HCT116 (cell line): ENCODE measurements at regions not wholly inside any gene's neighbourhood (a gene's known extent, or its start where the extent isn't known, plus 50 kb on each side); places are given as distances from the start of the nearest gene placed in this dataset.

Experiments used
- ATAC-seq: fragments of 200-7000 bp; cut with Tn5 transposase; 2 replicates; pipeline ENCODE4 v1.9.1; 2020; ENCODE audit warnings: mild to moderate bottlenecking, moderate library complexity
- BruUV-seq: library from RNA; stranded (reverse); fragments of 400-500 nt; replicated peaks from 2 replicates; lab custom pipeline; 2021; lab: Mats Ljungman, UMichigan
- CTCF ChIA-PET: fragments of 300-600 bp; sonication (Branson Sonifier 250); formaldehyde crosslinking; loops from one replicate; lab custom pipeline; 2021; ENCODE audit warnings: antibody characterized with exemption; lab: Charles Lee
- POLR2A ChIA-PET: fragments of 300-600, 350-600 bp; sonication (Branson Sonifier 250); formaldehyde crosslinking; loops from one replicate; lab custom pipeline; 2021; ENCODE audit warnings: antibody characterized with exemption; lab: Charles Lee
- RAD21 ChIA-PET, 2 experiments: fragments of 300-600 bp; sonication (Branson Sonifier 250); formaldehyde crosslinking; loops; one replicate each; lab custom pipeline; 2023; ENCODE audit warnings: low total read pairs in 2 of 2; ENCODE audit not compliant: uncharacterized antibody in 2 of 2, unreplicated experiment in 2 of 2, low non-redundant PET in 1 of 2; lab: Charles Lee
- DNase-seq: peaks from one replicate; pipeline ENCODE4 v3.0.0-alpha.2; 2010; ENCODE audit warnings: low read depth, low spot score
- H2AFZ ChIP-seq: fragments of 200-600 bp; shearing (Covaris generic), sonication (generic); 2 replicates; pipeline ENCODE4 v1.6.1; 2017; ENCODE audit warnings: low read depth, mixed run types, mixed read lengths, antibody characterized with exemption, low read length; ENCODE audit not compliant: poor library complexity, severe bottlenecking
- H3K27ac ChIP-seq: 2 replicates; pipeline ENCODE4 v1.5.1; 2012; ENCODE audit warnings: low read depth, low read length
- H3K27me3 ChIP-seq: fragments of 200-600 bp; sonication (generic); 2 replicates; pipeline ENCODE4 v1.6.1; 2016; ENCODE audit warnings: mixed run types, low read length, mixed read lengths; ENCODE audit not compliant: insufficient read depth
- H3K36me3 ChIP-seq, 2 experiments: fragments of 200-500 bp in 1 of 2; fragments of 200-600 bp in 1 of 2; sonication (Bioruptor generic) in 1 of 2; sonication (generic) in 1 of 2; 2 replicates each; pipeline versions ENCODE4 v1.5.1 to v1.6.1; 2014 to 2016; ENCODE audit warnings: low read length in 2 of 2, inconsistent platforms in 1 of 2, mixed read lengths in 1 of 2, mixed run types in 1 of 2; ENCODE audit not compliant: insufficient read depth in 2 of 2, control insufficient read depth in 1 of 2
- H3K4me1 ChIP-seq, 2 experiments: fragments of 200-600 bp in 1 of 2; sonication (generic) in 1 of 2; 2 replicates each; pipeline versions ENCODE4 v1.5.1 to v1.6.1; 2012 to 2017; ENCODE audit warnings: low read length in 2 of 2, inconsistent platforms in 1 of 2, mild to moderate bottlenecking in 1 of 2, mixed read lengths in 1 of 2, mixed run types in 1 of 2, moderate library complexity in 1 of 2; ENCODE audit not compliant: insufficient read depth in 2 of 2, control insufficient read depth in 1 of 2
- H3K4me2 ChIP-seq: fragments of 200-600 bp; sonication (generic); 2 replicates; pipeline ENCODE4 v1.6.1; 2017; ENCODE audit warnings: mixed run types, low read length, mixed read lengths
- H3K4me3 ChIP-seq, 2 experiments: fragments of 200-600 bp in 1 of 2; sonication (generic) in 1 of 2; replicated peaks in 1 of 2; 2 replicates each; pipeline ENCODE4 v1.5.1; 2011 to 2016; ENCODE audit warnings: low read length in 2 of 2, control low read depth in 1 of 2, low read depth in 1 of 2, mild to moderate bottlenecking in 1 of 2, mixed read lengths in 1 of 2, mixed run types in 1 of 2
- H3K79me2 ChIP-seq: fragments of 200-600 bp; sonication (generic); 2 replicates; pipeline ENCODE4 v1.6.1; 2017; ENCODE audit warnings: mild to moderate bottlenecking, mixed run types, low read length, moderate library complexity, mixed read lengths; ENCODE audit not compliant: insufficient read depth
- H3K9ac ChIP-seq: fragments of 200-600 bp; sonication (generic); 2 replicates; pipeline ENCODE4 v1.6.1; 2016; ENCODE audit warnings: low read length, mixed read lengths
- H3K9me2 ChIP-seq: fragments of 200-600 bp; sonication (generic), shearing (Covaris generic); 2 replicates; pipeline ENCODE4 v1.6.1; 2017; ENCODE audit warnings: mixed run types, mild to moderate bottlenecking, moderate library complexity; ENCODE audit not compliant: insufficient read depth
- H3K9me3 ChIP-seq, 2 experiments: fragments of 200-500 bp in 1 of 2; fragments of 200-600 bp in 1 of 2; sonication (Bioruptor generic) in 1 of 2; sonication (generic) in 1 of 2; 2 replicates each; pipeline ENCODE4 v1.6.1; 2014 to 2017; ENCODE audit warnings: low read length in 2 of 2, mixed read lengths in 2 of 2, inconsistent platforms in 1 of 2, low read depth in 1 of 2, mild to moderate bottlenecking in 1 of 2, mixed run types in 1 of 2, moderate library complexity in 1 of 2; ENCODE audit not compliant: control insufficient read depth in 1 of 2, insufficient read depth in 1 of 2
- H4K20me1 ChIP-seq: fragments of 200-600 bp; sonication (generic), shearing (Covaris generic); 2 replicates; pipeline ENCODE4 v1.6.1; 2017; ENCODE audit warnings: mixed run types, mild to moderate bottlenecking, moderate library complexity; ENCODE audit not compliant: insufficient read depth
- CBX3 ChIP-seq: IDR thresholded peaks from 2 replicates; pipeline ENCODE4 v1.6.1; 2012; ENCODE audit warnings: low read depth
- CEBPB ChIP-seq: IDR thresholded peaks from 2 replicates; pipeline ENCODE4 v1.6.1; 2012; ENCODE audit warnings: low read depth
- EGR1 ChIP-seq: IDR thresholded peaks from 2 replicates; pipeline ENCODE4 v1.6.1; 2012; ENCODE audit warnings: low read depth
- ELF1 ChIP-seq: IDR thresholded peaks from 2 replicates; pipeline ENCODE4 v1.6.1; 2012; ENCODE audit warnings: low read depth, borderline replicate concordance
- EZH2 ChIP-seq: fragments of 200-600 bp; sonication (generic); IDR thresholded peaks from 2 replicates; pipeline ENCODE4 v1.6.1; 2017; ENCODE audit warnings: antibody characterized with exemption, mixed run types
- FOSL1 ChIP-seq: IDR thresholded peaks from 2 replicates; pipeline ENCODE4 v1.6.1; 2012; ENCODE audit warnings: low read depth
- POLR2AphosphoS5 ChIP-seq: IDR thresholded peaks from 2 replicates; pipeline ENCODE4 v1.6.1; 2011; ENCODE audit warnings: mild to moderate bottlenecking, low read depth, low read length, moderate library complexity
- SRF ChIP-seq: IDR thresholded peaks from 2 replicates; pipeline ENCODE4 v1.6.1; 2012; ENCODE audit warnings: low read depth
- TCF7L2 ChIP-seq: IDR thresholded peaks from 2 replicates; pipeline ENCODE4 v1.7.0; 2011; ENCODE audit warnings: borderline replicate concordance, inconsistent platforms; ENCODE audit not compliant: insufficient read depth, insufficient read length; ENCODE audit errors: extremely low read depth
- YY1 ChIP-seq: IDR thresholded peaks from 2 replicates; pipeline ENCODE4 v1.6.1; 2011; ENCODE audit warnings: low read length, low read depth, moderate library complexity, mild to moderate bottlenecking; ENCODE audit not compliant: insufficient replicate concordance; ENCODE audit errors: extremely low read depth
- ZFX ChIP-seq: fragments of 450-650 bp; IDR thresholded peaks from 2 replicates; pipeline ENCODE4 v1.6.1; 2017
- intact Hi-C: fragments of 100-400 bp; cut with micrococcal nuclease; formaldehyde crosslinking; loops from 2 replicates; pipeline ENCODE4 v1.10.0; 2022
- TF ChIP-seq, protein P1 (sequence below): IDR thresholded peaks from 2 replicates; pipeline ENCODE4 v1.6.1; 2012
- TF ChIP-seq, protein P2 (sequence below): IDR thresholded peaks from 2 replicates; pipeline ENCODE4 v1.6.1; 2012
- TF ChIP-seq, protein P3 (sequence below), 3 experiments: fragments of 200-600 bp in 1 of 3; sonication (generic) in 1 of 3; IDR thresholded peaks in 2 of 3; conservative IDR thresholded peaks in 1 of 3; 2 replicates each; pipeline ENCODE4 v1.5.1; 2012 to 2017; ENCODE audit warnings: low read depth in 2 of 3, low read length in 2 of 3, antibody characterized with exemption in 1 of 3, borderline replicate concordance in 1 of 3, control low read depth in 1 of 3, mild to moderate bottlenecking in 1 of 3, mixed read lengths in 1 of 3, mixed run types in 1 of 3, moderate library complexity in 1 of 3; ENCODE audit not compliant: insufficient read depth in 1 of 3

DNA sequence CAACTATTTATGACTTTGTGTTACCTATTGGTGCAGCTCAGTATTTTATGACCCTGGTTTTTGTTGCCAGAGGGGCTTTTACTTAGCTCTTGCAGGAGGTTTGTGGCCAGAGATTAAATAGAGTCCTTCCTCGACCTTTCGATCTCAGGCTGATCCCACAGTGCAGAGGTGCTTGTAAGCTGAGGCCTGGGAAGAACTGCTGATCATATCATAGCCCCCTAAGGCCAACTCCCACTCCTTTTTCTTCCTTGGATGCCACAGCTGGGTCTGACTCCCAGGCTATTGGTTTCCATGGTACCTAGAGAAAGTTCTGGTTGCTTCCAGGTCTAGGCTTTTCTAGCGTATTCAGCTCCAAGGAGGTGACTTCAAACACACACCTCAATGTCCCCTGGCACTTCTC lies 324.9 kb downstream of the FOXO1 start:
- H3K79me2 ChIP-seq: no peaks in the 10 kb centered on the region
- intact Hi-C loops: no loop called here
- no peaks in the 10 kb centered on the region for H3K36me3 ChIP-seq
- no peak overlapping the region for H3K4me3 ChIP-seq
- H3K4me1 ChIP-seq: no peaks in the 10 kb centered on the region
- H3K27ac ChIP-seq: no peak overlapping the region
- ATAC-seq (no peak), DNase-seq (no peak)
- TF ChIP-seq FOSL1 (no peak), CEBPB (no peak), EGR1 (no peak), SRF (no peak), POLR2AphosphoS5 (no peak), YY1 (no peak), ZFX (no peak), CBX3 (no peak), ELF1 (no peak), TCF7L2 (no peak), EZH2 (no peak)
- TF ChIP-seq, protein P1, sequence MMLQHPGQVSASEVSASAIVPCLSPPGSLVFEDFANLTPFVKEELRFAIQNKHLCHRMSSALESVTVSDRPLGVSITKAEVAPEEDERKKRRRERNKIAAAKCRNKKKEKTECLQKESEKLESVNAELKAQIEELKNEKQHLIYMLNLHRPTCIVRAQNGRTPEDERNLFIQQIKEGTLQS: no peak
- TF ChIP-seq, protein P2, sequence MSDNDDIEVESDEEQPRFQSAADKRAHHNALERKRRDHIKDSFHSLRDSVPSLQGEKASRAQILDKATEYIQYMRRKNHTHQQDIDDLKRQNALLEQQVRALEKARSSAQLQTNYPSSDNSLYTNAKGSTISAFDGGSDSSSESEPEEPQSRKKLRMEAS: no peak
- H3K4me2 ChIP-seq: no peak overlapping the region
- POLR2A ChIA-PET: no interaction called here
- H3K9me3 ChIP-seq: no peaks in the 10 kb centered on the region
- no peak overlapping the region for H3K9ac ChIP-seq
- no TSS peak for BruUV-seq
- RAD21 ChIA-PET: no interaction called here
- H3K9me2 ChIP-seq: no peaks in the 10 kb centered on the region
- H2AFZ ChIP-seq: no peak overlapping the region
- no peaks in the 10 kb centered on the region for H3K27me3 ChIP-seq
- CTCF ChIA-PET: no interaction called here
- H4K20me1 ChIP-seq: no peaks in the 10 kb centered on the region

DNA sequence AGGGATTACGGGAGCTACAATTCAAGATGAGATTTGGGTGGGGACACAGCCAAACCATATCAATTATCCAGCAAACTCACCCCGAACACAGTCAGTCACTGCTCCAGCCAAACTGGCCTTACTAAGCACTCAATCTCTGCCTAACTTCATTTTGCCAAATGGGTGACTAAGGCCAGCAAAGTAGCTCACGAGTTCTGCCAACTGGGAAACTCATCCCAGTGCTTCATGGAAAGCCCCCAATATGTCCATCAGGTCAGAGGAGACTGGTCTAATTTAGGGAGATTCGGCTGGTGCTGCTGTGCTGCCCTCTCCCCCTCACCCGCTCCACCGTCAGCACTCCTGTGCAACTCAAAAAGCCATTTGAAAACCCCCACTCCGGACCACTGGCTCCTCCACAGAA lies 324.0 kb downstream of the FOXO1 start:
- no peaks in the 10 kb centered on the region for H3K9me2 ChIP-seq
- no peaks in the 10 kb centered on the region for H3K36me3 ChIP-seq
- H3K4me1 ChIP-seq: no peaks in the 10 kb centered on the region
- H3K4me3 ChIP-seq: no peak overlapping the region
- ATAC-seq: no peak
- H3K4me2 ChIP-seq: no peak overlapping the region
- TF ChIP-seq, protein P3, sequence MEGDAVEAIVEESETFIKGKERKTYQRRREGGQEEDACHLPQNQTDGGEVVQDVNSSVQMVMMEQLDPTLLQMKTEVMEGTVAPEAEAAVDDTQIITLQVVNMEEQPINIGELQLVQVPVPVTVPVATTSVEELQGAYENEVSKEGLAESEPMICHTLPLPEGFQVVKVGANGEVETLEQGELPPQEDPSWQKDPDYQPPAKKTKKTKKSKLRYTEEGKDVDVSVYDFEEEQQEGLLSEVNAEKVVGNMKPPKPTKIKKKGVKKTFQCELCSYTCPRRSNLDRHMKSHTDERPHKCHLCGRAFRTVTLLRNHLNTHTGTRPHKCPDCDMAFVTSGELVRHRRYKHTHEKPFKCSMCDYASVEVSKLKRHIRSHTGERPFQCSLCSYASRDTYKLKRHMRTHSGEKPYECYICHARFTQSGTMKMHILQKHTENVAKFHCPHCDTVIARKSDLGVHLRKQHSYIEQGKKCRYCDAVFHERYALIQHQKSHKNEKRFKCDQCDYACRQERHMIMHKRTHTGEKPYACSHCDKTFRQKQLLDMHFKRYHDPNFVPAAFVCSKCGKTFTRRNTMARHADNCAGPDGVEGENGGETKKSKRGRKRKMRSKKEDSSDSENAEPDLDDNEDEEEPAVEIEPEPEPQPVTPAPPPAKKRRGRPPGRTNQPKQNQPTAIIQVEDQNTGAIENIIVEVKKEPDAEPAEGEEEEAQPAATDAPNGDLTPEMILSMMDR (IDR thresholded peaks at IDR 0.05 in 2 of 3, conservative IDR thresholded peaks at IDR 0.05 in 1 of 3; ENCODE audit: borderline replicate concordance in 1 of 3, insufficient read depth in 1 of 3, low read depth in 2 of 3, low read length in 2 of 3): no peak
- ChIA-PET RAD21 (no interaction called here), CTCF (no interaction called here), POLR2A (no interaction called here)
- no peaks in the 10 kb centered on the region for H3K79me2 ChIP-seq
- no peaks in the 10 kb centered on the region for H3K27me3 ChIP-seq
- H3K27ac ChIP-seq: no peak overlapping the region
- no peak for DNase-seq
- H3K9me3 ChIP-seq: no peaks in the 10 kb centered on the region
- no peaks in the 10 kb centered on the region for H4K20me1 ChIP-seq
- BruUV-seq: no TSS peak
- H2AFZ ChIP-seq: no peak overlapping the region
- no peak overlapping the region for H3K9ac ChIP-seq
- intact Hi-C loops: no loop called here
